HepG2 (cell line): ENCODE measurements at regions not wholly inside any gene's neighbourhood (a gene's known extent, or its start where the extent isn't known, plus 50 kb on each side); places are given as distances from the start of the nearest gene placed in this dataset.

Source experiments
- ATAC-seq: fragments of 200-7000 bp; cut with Tn5 transposase; 3 replicates; pipeline ENCODE4 v1.9.1; 2020; ENCODE audit warnings: mild to moderate bottlenecking, moderate library complexity
- BruUV-seq: library from RNA; stranded (reverse); fragments of 400-500 nt; replicated peaks from 2 replicates; lab custom pipeline; 2021; lab: Mats Ljungman, UMichigan
- CTCF ChIA-PET: fragments of 300-600 bp; formaldehyde crosslinking; extraction: SDS; loops from one replicate; lab custom pipeline; 2021; ENCODE audit warnings: low total read pairs, inconsistent platforms, low intra/inter-chr PET ratio; lab: Yijun Ruan, JAX
- POLR2A ChIA-PET: fragments of 350-600 bp; sonication (Branson Sonifier 250); formaldehyde crosslinking; loops from one replicate; lab custom pipeline; 2020; ENCODE audit warnings: antibody characterized with exemption, inconsistent platforms; lab: Yijun Ruan, JAX
- DNase-seq: peaks from one replicate; pipeline ENCODE4 v3.0.0-alpha.2; 2015; ENCODE audit warnings: low spot score
- FAIRE-seq: peaks from 3 replicates; lab custom pipeline; 2011; peaks lifted over from hg19 to GRCh38; lab: Jason Lieb, UNC
- H2AFZ ChIP-seq: one replicate; pipeline ENCODE4 v1.6.1; 2011; ENCODE audit warnings: low read length, inconsistent platforms
- H3K27ac ChIP-seq: fragments of 300-600 bp; 3 replicates; pipeline ENCODE4 v1.8.0; 2011; ENCODE audit warnings: mixed run types, mild to moderate bottlenecking, mixed read lengths, low read length, inconsistent platforms; ENCODE audit not compliant: insufficient read depth; ENCODE audit errors: extremely low read length
- H3K27me3 ChIP-seq, 2 experiments: fragments of 200-600 bp in 1 of 2; 2 replicates in 1 of 2; 3 replicates in 1 of 2; pipeline versions ENCODE4 v1.6.0 to v1.8.0; 2011; ENCODE audit warnings: low read length in 2 of 2, mild to moderate bottlenecking in 2 of 2, moderate library complexity in 2 of 2, inconsistent platforms in 1 of 2; ENCODE audit not compliant: insufficient read depth in 2 of 2, control insufficient read depth in 1 of 2
- H3K36me3 ChIP-seq, 2 experiments: fragments of 200-600 bp in 1 of 2; replicated peaks in 1 of 2; 2 replicates in 1 of 2; 3 replicates in 1 of 2; pipeline versions ENCODE4 v1.5.1 to v1.8.0; 2011; ENCODE audit warnings: low read length in 2 of 2, inconsistent platforms in 1 of 2; ENCODE audit not compliant: insufficient read depth in 2 of 2, control insufficient read depth in 1 of 2
- H3K4me1 ChIP-seq: 2 replicates; pipeline ENCODE4 v1.5.1; 2012; ENCODE audit warnings: low read length, inconsistent platforms; ENCODE audit not compliant: insufficient read depth
- H3K4me2 ChIP-seq: 2 replicates; pipeline ENCODE4 v1.6.0; 2011; ENCODE audit warnings: low read depth, low read length, inconsistent platforms
- H3K4me3 ChIP-seq, 3 experiments: fragments of 200-600 bp in 1 of 3; sonication (generic), shearing (Covaris generic) in 1 of 3; replicated peaks in 1 of 3; 2 replicates each; pipeline ENCODE4 v1.5.1; 2011 to 2016; ENCODE audit warnings: low read length in 3 of 3, inconsistent platforms in 2 of 3, low read depth in 2 of 3, mild to moderate bottlenecking in 2 of 3, control low read depth in 1 of 3, mixed read lengths in 1 of 3; ENCODE audit not compliant: insufficient read depth in 1 of 3
- H3K79me2 ChIP-seq: one replicate; pipeline ENCODE4 v1.6.1; 2011; ENCODE audit warnings: low read length, inconsistent platforms; ENCODE audit not compliant: insufficient read depth
- H3K9ac ChIP-seq: 2 replicates; pipeline ENCODE4 v1.6.0; 2011; ENCODE audit warnings: mild to moderate bottlenecking, low read depth, low read length, inconsistent platforms; ENCODE audit not compliant: insufficient read depth
- H3K9me3 ChIP-seq: 2 replicates; pipeline ENCODE4 v1.5.1; 2012; ENCODE audit warnings: mild to moderate bottlenecking, low read length
- H4K20me1 ChIP-seq: 2 replicates; pipeline ENCODE4 v1.6.0; 2011; ENCODE audit warnings: inconsistent platforms, mild to moderate bottlenecking, low read length, moderate library complexity; ENCODE audit not compliant: insufficient read depth
- BATF2 ChIP-seq: sonication (generic); formaldehyde crosslinking; IDR thresholded peaks from 2 replicates; pipeline ENCODE4 v1.8.0; 2022; ENCODE audit warnings: mild to moderate bottlenecking, missing genetic modification reagents, moderate library complexity
- BORCS8-MEF2B ChIP-seq: sonication (generic); formaldehyde crosslinking; IDR thresholded peaks from 2 replicates; pipeline ENCODE4 v1.8.0; 2022; ENCODE audit warnings: mild to moderate bottlenecking, missing genetic modification reagents
- ERF ChIP-seq: IDR thresholded peaks from 2 replicates; pipeline ENCODE4 v1.6.1; 2018; ENCODE audit warnings: missing biosample characterization, missing genetic modification reagents
- HOXA9 ChIP-seq: sonication (generic); formaldehyde crosslinking; IDR thresholded peaks from 2 replicates; pipeline ENCODE4 v1.8.1; 2022; ENCODE audit warnings: missing genetic modification reagents, mild to moderate bottlenecking, moderate library complexity, borderline replicate concordance
- NFIB ChIP-seq: sonication (generic); formaldehyde crosslinking; IDR thresholded peaks from 2 replicates; pipeline ENCODE4 v1.9.0; 2021; ENCODE audit warnings: missing genetic modification reagents, mild to moderate bottlenecking, borderline replicate concordance
- RBM39 ChIP-seq: fragments of 200-400 bp; formaldehyde crosslinking; IDR thresholded peaks from one replicate; pipeline ENCODE4 v1.6.1; 2018; ENCODE audit warnings: antibody characterized with exemption, mild to moderate bottlenecking, low read depth, low read length; ENCODE audit not compliant: poor library complexity, severe bottlenecking
- RXRB ChIP-seq: IDR thresholded peaks from 2 replicates; pipeline ENCODE4 v1.6.1; 2016; ENCODE audit warnings: borderline replicate concordance, missing genetic modification reagents, missing compliant biosample characterization
- TCF12 ChIP-seq, 2 experiments: fragments of 450-650 bp in 1 of 2; sonication (generic) in 1 of 2; formaldehyde crosslinking in 1 of 2; IDR thresholded peaks; 2 replicates each; pipeline versions ENCODE4 v1.6.1 to v1.8.0; 2017 to 2022; ENCODE audit warnings: antibody characterized with exemption in 1 of 2, mild to moderate bottlenecking in 1 of 2, missing genetic modification reagents in 1 of 2, moderate library complexity in 1 of 2
- ZNF883 ChIP-seq: sonication (generic); formaldehyde crosslinking; IDR thresholded peaks from 2 replicates; pipeline ENCODE4 v1.5.1; 2020; ENCODE audit warnings: mild to moderate bottlenecking, missing genetic modification reagents; ENCODE audit errors: not compliant biosample characterization
- WGBS: methylation state at CpG from one replicate; pipeline ENCODE4 v1.1.6; 2017; ENCODE audit warnings: low lambda C conversion rate; 5-methylcytosine and 5-hydroxymethylcytosine counted together
- in situ Hi-C: cut with HindIII; loops from 2 replicates; pipeline ENCODE4 v1.10.0; 2017; ENCODE audit warnings: low pct_unique_long_range_greater_than_20kb; ENCODE audit not compliant: extremely low pct_ligation_motif_present
- intact Hi-C: fragments of 100-400 bp; cut with micrococcal nuclease; formaldehyde crosslinking; loops from one replicate; pipeline ENCODE4 v1.10.0; 2022; ENCODE audit not compliant: unreplicated experiment
- TF ChIP-seq, protein P1 (sequence below): sonication (generic); formaldehyde crosslinking; IDR thresholded peaks from 2 replicates; pipeline ENCODE4 v1.8.0; 2022; ENCODE audit warnings: missing genetic modification reagents, low read depth, mild to moderate bottlenecking, borderline replicate concordance
- TF ChIP-seq, protein P2 (sequence below): sonication (generic); formaldehyde crosslinking; IDR thresholded peaks from 2 replicates; pipeline ENCODE4 v1.5.1; 2020; ENCODE audit warnings: mild to moderate bottlenecking, missing genetic modification reagents, moderate library complexity

DNA sequence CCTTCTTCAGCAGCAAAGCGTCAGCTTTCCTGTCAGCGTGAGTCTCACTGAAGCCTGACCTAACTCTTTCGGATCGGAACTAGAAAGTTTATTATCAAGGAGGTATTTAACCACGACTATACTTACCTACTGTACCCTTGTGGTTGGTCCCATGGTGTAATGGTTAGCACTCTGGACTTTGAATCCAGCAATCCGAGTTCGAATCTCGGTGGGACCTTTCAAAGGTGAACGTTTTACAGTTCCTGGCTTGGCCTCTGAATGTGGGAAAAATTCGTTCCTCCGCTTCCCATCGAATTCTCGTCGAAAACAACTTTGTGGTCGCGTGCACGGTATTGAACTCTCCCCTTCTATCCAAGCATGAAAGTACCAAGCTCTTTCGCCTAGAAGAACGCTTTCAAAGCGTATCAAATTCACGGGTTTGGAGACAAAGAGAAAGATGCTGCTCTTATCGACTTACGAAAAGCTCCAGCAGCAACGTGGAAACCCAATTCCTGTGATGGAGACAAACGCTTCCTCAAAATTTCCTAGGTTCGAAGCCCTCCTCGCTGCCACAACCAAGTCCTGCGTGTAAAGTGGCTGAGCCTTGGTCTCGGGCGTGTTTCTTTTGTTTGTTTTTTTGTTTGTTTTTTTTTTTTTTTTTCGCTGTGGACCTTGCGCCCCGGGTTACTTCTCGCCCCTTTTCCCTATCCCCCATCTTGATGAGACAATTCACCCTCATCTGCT lies 63.7 kb downstream of the GPX5 start (continued):
- TF ChIP-seq RXRB (CRISPR knock-in tag) (peak; percentile 85), ERF (CRISPR knock-in tag) (peak; percentile 91), BORCS8-MEF2B (0 out of 2 replicates have a peak, but pooled peaks have one; percentile 35), NFIB (no peak), BATF2 (CRISPR knock-in tag) (no peak), ZNF883 (no peak)

DNA sequence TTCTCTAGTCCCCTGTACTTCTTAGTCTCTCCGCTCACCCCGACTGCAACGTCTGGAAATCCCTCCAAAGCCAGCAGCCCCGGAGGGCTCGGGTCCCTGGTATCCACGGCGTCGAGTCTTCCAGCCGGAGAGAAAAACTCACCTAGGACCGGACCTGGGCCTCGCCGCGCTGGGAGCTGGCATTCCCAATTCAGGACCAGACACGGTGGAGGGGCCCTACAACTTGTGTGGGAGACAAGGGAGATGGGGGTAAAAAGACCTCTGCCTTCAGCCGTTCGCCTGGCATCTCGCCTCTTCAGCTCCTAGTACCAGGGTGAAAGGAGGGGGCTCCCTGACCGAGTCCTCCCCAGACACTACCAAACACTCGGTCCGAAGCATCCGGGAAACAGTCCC lies 64.3 kb downstream of the GPX5 start:
- FAIRE-seq: no peak
- peaks cover 4% of the 10 kb centered on the region for H3K79me2 ChIP-seq
- H4K20me1 ChIP-seq: no peaks in the 10 kb centered on the region
- in situ Hi-C loops (loop anchor here (5.0 kb wide), 1 partner anchor 92 kb away; no protein-coding TSS in a partner anchor), intact Hi-C loops (loop anchor here (1.0 to 5.0 kb wide), 7 partner anchors 67 to 698 kb away; partner anchors contain the start of genes ZKSCAN8 and ZSCAN12)
- BruUV-seq: no TSS peak
- H3K9me3 ChIP-seq: no peaks in the 10 kb centered on the region
- DNase-seq: no peak
- H3K4me2 ChIP-seq: peak overlapping the region; percentile 93
- no peak for ATAC-seq
- no peak overlapping the region for H2AFZ ChIP-seq
- POLR2A ChIA-PET: interaction anchor here (1.0 to 1.9 kb wide), 6 partner anchors 14 to 396 kb away, joined by 3 to 5 read pairs (median 4); no protein-coding TSS in a partner anchor
- peaks cover 44% of the 10 kb centered on the region for H3K4me1 ChIP-seq
- H3K9ac ChIP-seq: no peak overlapping the region
- peak overlapping the region in 1 of 3 experiments; percentile 82; a peak in 2 of 6 replicates for H3K4me3 ChIP-seq
- H3K36me3 ChIP-seq: no peaks in the 10 kb centered on the region
- TF ChIP-seq, protein P1, sequence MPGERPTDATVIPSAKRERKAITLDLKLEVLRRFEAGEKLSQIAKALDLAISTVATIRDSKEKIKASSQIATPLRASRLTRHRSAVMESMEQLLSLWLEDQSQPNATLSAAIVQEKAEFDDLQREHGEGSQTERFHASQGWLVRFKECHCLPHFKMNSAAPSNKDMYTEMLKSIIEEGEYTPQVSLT (CRISPR knock-in tag): 0 out of 2 replicates have a peak, but pooled peaks have one; percentile 13
- no peak for TF ChIP-seq TCF12 (IDR thresholded peaks at IDR 0.05)
- TF ChIP-seq TCF12 (CRISPR knock-in tag; IDR thresholded peaks at IDR 0.05): no peak
- no peak for TF ChIP-seq HOXA9 (CRISPR knock-in tag)
- TF ChIP-seq RBM39: peak; percentile 49
- TF ChIP-seq, protein P2, sequence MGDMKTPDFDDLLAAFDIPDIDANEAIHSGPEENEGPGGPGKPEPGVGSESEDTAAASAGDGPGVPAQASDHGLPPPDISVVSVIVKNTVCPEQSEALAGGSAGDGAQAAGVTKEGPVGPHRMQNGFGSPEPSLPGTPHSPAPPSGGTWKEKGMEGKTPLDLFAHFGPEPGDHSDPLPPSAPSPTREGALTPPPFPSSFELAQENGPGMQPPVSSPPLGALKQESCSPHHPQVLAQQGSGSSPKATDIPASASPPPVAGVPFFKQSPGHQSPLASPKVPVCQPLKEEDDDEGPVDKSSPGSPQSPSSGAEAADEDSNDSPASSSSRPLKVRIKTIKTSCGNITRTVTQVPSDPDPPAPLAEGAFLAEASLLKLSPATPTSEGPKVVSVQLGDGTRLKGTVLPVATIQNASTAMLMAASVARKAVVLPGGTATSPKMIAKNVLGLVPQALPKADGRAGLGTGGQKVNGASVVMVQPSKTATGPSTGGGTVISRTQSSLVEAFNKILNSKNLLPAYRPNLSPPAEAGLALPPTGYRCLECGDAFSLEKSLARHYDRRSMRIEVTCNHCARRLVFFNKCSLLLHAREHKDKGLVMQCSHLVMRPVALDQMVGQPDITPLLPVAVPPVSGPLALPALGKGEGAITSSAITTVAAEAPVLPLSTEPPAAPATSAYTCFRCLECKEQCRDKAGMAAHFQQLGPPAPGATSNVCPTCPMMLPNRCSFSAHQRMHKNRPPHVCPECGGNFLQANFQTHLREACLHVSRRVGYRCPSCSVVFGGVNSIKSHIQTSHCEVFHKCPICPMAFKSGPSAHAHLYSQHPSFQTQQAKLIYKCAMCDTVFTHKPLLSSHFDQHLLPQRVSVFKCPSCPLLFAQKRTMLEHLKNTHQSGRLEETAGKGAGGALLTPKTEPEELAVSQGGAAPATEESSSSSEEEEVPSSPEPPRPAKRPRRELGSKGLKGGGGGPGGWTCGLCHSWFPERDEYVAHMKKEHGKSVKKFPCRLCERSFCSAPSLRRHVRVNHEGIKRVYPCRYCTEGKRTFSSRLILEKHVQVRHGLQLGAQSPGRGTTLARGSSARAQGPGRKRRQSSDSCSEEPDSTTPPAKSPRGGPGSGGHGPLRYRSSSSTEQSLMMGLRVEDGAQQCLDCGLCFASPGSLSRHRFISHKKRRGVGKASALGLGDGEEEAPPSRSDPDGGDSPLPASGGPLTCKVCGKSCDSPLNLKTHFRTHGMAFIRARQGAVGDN (CRISPR knock-in tag): peak; percentile 26; the same call in 1 of the 2 replicates
- CTCF ChIA-PET: no interaction called here
- no peaks in the 10 kb centered on the region; a peak in 1 of 5 replicates for H3K27me3 ChIP-seq
- no peak overlapping the region for H3K27ac ChIP-seq
- WGBS: 81% methylated on average over 21 of the region's 21 CpGs
